D721Med (cell line): ENCODE measurements at regions not wholly inside any gene's neighbourhood (a gene's known extent, or its start where the extent isn't known, plus 50 kb on each side); places are given as distances from the start of the nearest gene placed in this dataset.
A peak's percentile ranks its signal among the peaks of the same experiment; 100 is the strongest.

Experiments used
- DNase-seq: peaks from one replicate; pipeline ENCODE4 v3.0.0; 2011; ENCODE audit warnings: low spot score; ENCODE audit not compliant: insufficient read length
- FAIRE-seq: peaks from 2 replicates; lab custom pipeline; 2011; peaks lifted over from hg19 to GRCh38; lab: Jason Lieb, UNC
- TF ChIP-seq, protein P1 (sequence below): IDR thresholded peaks from 2 replicates; pipeline ENCODE4 v1.5.1; 2012; ENCODE audit warnings: mild to moderate bottlenecking, control low read depth; ENCODE audit not compliant: insufficient read depth; ENCODE audit errors: missing control alignments

DNA sequence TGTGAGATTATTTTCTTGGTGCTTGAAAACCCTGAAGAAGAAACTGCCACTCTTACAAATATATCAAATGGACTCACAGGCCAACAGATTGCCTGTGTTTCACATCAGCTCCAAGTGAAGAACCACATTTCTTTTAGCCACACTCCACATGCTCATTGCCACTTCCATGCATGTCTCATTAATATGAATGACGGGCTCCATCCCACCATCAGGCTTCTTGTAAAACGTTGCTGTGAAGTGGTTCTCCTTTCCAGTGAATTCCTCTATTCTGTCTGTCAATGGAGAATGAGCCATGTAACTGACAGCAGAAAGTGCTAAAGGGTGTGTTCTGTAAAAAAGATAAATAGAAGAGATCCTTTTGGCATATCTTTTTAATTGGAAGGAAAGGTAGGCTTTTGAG is 188.2 kb upstream of the RMST start:
- TF ChIP-seq, protein P1, sequence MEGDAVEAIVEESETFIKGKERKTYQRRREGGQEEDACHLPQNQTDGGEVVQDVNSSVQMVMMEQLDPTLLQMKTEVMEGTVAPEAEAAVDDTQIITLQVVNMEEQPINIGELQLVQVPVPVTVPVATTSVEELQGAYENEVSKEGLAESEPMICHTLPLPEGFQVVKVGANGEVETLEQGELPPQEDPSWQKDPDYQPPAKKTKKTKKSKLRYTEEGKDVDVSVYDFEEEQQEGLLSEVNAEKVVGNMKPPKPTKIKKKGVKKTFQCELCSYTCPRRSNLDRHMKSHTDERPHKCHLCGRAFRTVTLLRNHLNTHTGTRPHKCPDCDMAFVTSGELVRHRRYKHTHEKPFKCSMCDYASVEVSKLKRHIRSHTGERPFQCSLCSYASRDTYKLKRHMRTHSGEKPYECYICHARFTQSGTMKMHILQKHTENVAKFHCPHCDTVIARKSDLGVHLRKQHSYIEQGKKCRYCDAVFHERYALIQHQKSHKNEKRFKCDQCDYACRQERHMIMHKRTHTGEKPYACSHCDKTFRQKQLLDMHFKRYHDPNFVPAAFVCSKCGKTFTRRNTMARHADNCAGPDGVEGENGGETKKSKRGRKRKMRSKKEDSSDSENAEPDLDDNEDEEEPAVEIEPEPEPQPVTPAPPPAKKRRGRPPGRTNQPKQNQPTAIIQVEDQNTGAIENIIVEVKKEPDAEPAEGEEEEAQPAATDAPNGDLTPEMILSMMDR = no peak
- FAIRE-seq (no peak), DNase-seq (no peak)

DNA sequence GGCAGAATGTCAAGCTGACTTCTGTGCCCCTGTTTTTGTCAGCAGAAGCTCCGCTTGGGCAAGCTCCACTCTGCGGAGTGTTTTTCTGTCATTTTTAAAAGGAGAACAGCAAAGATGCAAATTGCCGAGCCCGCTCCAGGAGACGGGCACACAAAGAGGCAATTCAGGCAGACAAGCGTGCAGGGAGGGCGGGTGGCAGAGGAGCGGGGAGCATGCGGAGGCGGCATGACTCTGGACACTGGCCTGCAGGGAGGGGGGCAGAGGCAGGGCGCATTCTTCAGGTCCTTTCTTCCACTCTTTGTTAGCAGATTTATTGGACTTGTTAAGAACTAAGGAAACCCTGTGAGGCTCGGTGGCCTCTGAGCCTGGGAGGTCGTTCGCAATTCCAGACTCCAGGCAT is 187.3 kb upstream of the RMST start:
- DNase-seq (no peak), FAIRE-seq (no peak)
- TF ChIP-seq, protein P1 = no peak

DNA sequence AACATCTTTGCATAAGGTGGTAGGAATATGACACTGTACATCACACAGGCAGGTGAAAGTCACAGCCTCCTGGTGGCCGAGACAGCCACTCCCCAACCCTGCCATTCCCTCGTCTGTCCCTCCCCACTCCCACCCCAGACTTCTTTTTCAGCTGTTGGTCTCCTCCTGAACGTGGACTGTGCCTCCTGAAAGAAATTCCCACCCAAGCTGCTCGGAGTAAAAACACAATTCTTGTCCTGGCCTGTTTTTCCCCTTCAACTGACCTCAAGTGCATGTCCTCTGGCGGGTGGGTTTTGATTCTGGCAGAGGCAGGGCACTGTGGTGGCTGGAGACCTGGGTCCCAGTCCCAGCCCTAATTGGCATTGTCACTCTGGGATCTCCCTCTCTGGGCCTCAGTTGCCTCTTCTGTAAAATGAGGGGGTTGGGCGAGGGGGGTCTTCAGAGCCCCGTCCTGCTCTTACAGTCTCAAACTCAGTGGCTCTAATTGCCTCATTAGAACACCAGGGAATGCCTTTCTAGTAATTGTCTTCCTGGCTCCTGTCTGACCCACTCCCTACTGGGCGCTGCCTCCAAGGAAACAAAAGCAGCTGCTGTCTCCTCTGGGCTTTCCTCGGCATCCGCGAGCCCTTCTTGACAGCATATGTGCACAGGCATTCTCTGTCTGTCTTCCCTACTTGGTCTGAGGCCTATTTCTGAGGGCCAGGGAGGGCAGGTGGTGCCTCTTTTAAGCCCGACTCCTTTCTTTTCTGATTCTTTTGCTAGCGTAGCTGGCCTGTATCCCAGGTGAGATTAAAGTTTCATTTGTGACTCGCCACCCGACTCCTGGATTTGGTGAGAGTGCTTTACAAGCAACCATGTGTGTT is 186.6 kb upstream of the RMST start:
- TF ChIP-seq, protein P1 = no peak
- DNase-seq = no peak
- no peak for FAIRE-seq

DNA sequence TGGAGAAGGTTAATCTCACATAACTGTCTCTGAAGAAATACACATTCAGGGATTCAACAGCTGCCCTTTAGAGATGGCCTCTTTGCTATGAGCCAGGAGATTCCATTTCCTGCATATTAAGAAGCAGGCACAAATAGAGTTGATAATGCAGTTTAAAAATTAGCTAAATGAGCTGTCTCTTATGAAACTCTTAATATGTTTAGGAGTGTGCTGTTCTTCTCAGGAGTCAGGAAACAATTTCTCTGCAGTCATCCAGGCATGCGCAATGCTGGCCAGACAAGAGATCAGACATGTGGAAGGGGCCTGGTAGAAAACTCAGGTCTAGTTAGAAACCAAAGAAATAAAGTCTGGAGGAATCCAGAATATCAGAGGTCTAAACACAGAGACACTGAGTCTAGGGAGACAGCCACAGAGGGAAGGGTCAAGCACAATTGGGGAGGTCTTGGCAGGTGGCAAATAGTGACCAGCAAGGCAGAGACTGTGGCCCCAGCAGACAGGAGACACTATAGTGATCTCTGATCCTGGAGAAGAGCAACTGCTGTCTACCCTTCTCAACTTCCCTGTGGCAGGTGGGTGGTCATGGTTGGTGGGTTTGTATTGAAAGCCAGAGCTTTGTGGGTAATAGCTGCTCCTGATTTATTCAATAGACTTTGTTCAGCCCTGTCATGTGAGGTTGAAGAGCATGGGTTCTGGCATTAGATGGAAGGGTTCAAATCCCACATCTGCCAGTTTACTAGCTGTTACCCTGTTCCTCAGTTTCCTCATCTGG is 185.8 kb upstream of the RMST start:
- FAIRE-seq = no peak
- DNase-seq = no peak
- TF ChIP-seq, protein P1 = no peak

DNA sequence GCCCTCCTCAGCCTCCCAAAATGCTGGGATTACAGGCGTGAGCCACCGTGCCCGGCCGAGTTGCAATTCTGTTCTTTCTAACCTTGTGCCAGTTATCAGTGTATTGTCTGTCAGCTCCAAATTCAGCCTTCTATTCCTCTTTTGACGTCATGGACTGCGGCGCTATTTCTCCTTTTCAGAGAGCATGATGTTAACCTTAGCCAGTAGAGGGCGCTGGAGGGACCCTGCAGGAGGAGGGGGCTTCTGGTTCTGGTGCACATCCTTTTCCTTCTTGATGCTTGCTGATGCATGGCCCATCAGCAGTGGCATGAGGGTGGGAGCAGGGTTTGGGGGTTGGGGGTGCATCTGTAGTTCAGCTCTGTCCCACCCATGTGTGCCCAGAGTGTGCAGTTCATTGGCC is 179.3 kb upstream of the RMST start:
- TF ChIP-seq, protein P1 = peak; percentile 32
- FAIRE-seq (no peak), DNase-seq (no peak)

DNA sequence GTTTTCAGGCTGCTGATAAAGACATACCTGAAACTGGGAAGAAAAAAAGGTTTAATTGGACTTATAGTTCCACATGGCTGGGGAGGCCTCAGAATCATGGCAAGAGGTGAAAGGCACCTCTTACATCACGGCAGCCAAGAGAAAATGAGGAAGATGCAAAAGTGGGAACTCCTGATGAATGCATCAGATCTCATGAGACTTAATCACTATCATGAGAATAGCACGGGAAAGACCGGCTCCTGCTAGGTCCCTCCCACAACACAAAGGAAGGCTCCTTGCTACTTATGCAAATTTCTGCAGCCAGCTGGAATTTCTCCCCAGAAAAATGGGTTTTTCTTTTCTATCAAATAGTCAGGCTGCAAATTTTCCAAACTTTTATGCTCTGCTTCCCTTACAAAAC is 174.1 kb upstream of the RMST start:
- DNase-seq = no peak
- FAIRE-seq = no peak
- TF ChIP-seq, protein P1 = no peak
